Gastroesophageal sphincter (tissue), 4 donors: ENCODE measurements at regions not wholly inside any gene's neighbourhood (a gene's known extent, or its start where the extent isn't known, plus 50 kb on each side); places are given as distances from the start of the nearest gene placed in this dataset.

Experiments used
- ATAC-seq: fragments of 150-250 bp; one replicate; pipeline ENCODE4 v1.9.1; 2016; ENCODE audit warnings: mild to moderate bottlenecking, moderate library complexity
- H3K27ac ChIP-seq, 4 donors: fragments of 200-600 bp; sonication (generic) in 3 of 4; 1 replicate in 3 of 4; 2 replicates in 1 of 4; pipeline ENCODE4 v1.5.1; 2016 to 2019
- H3K27me3 ChIP-seq: fragments of 200-600 bp; sonication (generic); one replicate; pipeline ENCODE4 v1.5.1; 2019
- H3K36me3 ChIP-seq, 2 donors: fragments of 200-600 bp; sonication (generic); one replicate each; pipeline ENCODE4 v1.5.1; 2019; ENCODE audit warnings: control low read depth in 1 of 2
- H3K4me1 ChIP-seq, 3 donors: fragments of 200-600 bp; sonication (generic); 1 replicate in 2 of 3; 2 replicates in 1 of 3; pipeline ENCODE4 v1.5.1; 2016 to 2019; ENCODE audit warnings: control low read depth in 2 of 3
- H3K4me3 ChIP-seq, 2 donors: fragments of 200-600 bp; sonication (generic); one replicate each; pipeline ENCODE4 v1.5.1; 2019; ENCODE audit warnings: mild to moderate bottlenecking in 1 of 2, moderate library complexity in 1 of 2
- H3K9me3 ChIP-seq, 3 donors: fragments of 200-600 bp; sonication (generic); one replicate each; pipeline ENCODE4 v1.5.1; 2017 to 2019; ENCODE audit warnings: control low read depth in 2 of 3
- EP300 ChIP-seq: sonication (generic); formaldehyde crosslinking; IDR thresholded peaks from one replicate; pipeline ENCODE4 v1.6.1; 2017; ENCODE audit warnings: antibody characterized with exemption, mild to moderate bottlenecking
- POLR2A ChIP-seq, 2 donors: fragments of 450-650 bp; IDR thresholded peaks; one replicate each; pipeline ENCODE4 v1.6.1; 2017; ENCODE audit warnings: antibody characterized with exemption in 2 of 2, mild to moderate bottlenecking in 2 of 2, moderate library complexity in 1 of 2
- POLR2AphosphoS5 ChIP-seq: sonication (generic); formaldehyde crosslinking; IDR thresholded peaks from one replicate; pipeline ENCODE4 v1.6.1; 2017; ENCODE audit warnings: antibody characterized with exemption
- WGBS, 2 donors: methylation state at CpG; one replicate each; pipeline ENCODE4 v1.1.5; 2018; ENCODE audit warnings: low coverage in 1 of 2; 5-methylcytosine and 5-hydroxymethylcytosine counted together
- TF ChIP-seq, protein P1 (sequence below), 4 experiments: fragments of 200-600 bp in 2 of 4; fragments of 450-650 bp in 2 of 4; sonication (generic) in 1 of 4; IDR thresholded peaks; one replicate each; pipeline ENCODE4 v1.5.1; 2017 to 2019; ENCODE audit warnings: antibody characterized with exemption in 4 of 4, mild to moderate bottlenecking in 2 of 4, moderate library complexity in 2 of 4

- TF ChIP-seq, protein P1, sequence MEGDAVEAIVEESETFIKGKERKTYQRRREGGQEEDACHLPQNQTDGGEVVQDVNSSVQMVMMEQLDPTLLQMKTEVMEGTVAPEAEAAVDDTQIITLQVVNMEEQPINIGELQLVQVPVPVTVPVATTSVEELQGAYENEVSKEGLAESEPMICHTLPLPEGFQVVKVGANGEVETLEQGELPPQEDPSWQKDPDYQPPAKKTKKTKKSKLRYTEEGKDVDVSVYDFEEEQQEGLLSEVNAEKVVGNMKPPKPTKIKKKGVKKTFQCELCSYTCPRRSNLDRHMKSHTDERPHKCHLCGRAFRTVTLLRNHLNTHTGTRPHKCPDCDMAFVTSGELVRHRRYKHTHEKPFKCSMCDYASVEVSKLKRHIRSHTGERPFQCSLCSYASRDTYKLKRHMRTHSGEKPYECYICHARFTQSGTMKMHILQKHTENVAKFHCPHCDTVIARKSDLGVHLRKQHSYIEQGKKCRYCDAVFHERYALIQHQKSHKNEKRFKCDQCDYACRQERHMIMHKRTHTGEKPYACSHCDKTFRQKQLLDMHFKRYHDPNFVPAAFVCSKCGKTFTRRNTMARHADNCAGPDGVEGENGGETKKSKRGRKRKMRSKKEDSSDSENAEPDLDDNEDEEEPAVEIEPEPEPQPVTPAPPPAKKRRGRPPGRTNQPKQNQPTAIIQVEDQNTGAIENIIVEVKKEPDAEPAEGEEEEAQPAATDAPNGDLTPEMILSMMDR (IDR thresholded peaks at IDR 0.05): no peak
- no peak for TF ChIP-seq POLR2AphosphoS5
- no peak for TF ChIP-seq EP300
- TF ChIP-seq POLR2A (IDR thresholded peaks at IDR 0.05): no peak
- H3K4me3 ChIP-seq: no peak overlapping the region
- no peaks in the 10 kb centered on the region for H3K27me3 ChIP-seq
- no peak for ATAC-seq
- WGBS, 2 donors: 100% methylated on average over 1 of the region's 1 CpG; no CpG with 5 or more reads in 1 of the 2 donors
- no peak overlapping the region for H3K27ac ChIP-seq
- no peaks in the 10 kb centered on the region for H3K36me3 ChIP-seq
- no peaks in the 10 kb centered on the region for H3K4me1 ChIP-seq
- H3K9me3 ChIP-seq: no peaks in the 10 kb centered on the region
Measured at GRCh38 chrX:40377684-40378083, 203.1 kb upstream of the ATP6AP2 start.

DNA sequence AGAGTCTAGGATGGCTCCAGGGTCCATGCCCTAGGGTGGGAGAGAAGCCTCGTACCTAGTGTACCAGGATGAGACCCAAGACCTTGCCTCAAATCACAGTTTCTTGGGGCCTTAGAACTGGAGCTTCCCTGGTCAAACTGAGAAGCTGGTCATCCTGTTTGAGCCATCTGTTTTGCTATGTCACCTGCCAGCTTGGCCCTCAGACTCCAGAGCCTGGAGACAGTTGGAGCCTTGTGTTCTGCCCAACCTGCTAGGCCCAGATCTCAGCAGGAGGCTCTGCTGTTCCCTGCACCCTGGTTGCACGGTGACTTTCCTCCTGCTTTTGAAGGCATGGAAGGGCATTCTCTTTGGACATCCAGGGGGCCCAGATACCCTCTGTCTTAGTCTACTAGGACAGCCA, 206.3 kb upstream of the ATP6AP2 start:
- Histone ChIP-seq H3K4me3 (no peak overlapping the region), H3K9me3 (no peaks in the 10 kb centered on the region), H3K36me3 (no peaks in the 10 kb centered on the region), H3K27me3 (no peaks in the 10 kb centered on the region), H3K27ac (no peak overlapping the region), H3K4me1 (no peaks in the 10 kb centered on the region)
- no peak for ATAC-seq
- TF ChIP-seq, protein P1 (IDR thresholded peaks at IDR 0.05): no peak
- no peak for TF ChIP-seq EP300
- no peak for TF ChIP-seq POLR2A (IDR thresholded peaks at IDR 0.05)
- TF ChIP-seq POLR2AphosphoS5: no peak
- WGBS, 2 donors: 100% methylated on average over 1 of the region's 2 CpGs; no CpG with 5 or more reads in 1 of the 2 donors

- no peaks in the 10 kb centered on the region for H3K4me1 ChIP-seq
- no peaks in the 10 kb centered on the region for H3K27me3 ChIP-seq
- TF ChIP-seq EP300 (no peak), POLR2A (IDR thresholded peaks at IDR 0.05) (no peak)
- no peaks in the 10 kb centered on the region for H3K36me3 ChIP-seq
- no peak overlapping the region for H3K4me3 ChIP-seq
- H3K27ac ChIP-seq: no peak overlapping the region
- H3K9me3 ChIP-seq: no peaks in the 10 kb centered on the region
- no peak for ATAC-seq
Measured at GRCh38 chrX:40373641-40374040, 207.1 kb upstream of the ATP6AP2 start.

- H3K36me3 ChIP-seq: no peaks in the 10 kb centered on the region
- no peak for ATAC-seq
- H3K27ac ChIP-seq: no peak overlapping the region
- TF ChIP-seq EP300 (no peak), POLR2A (IDR thresholded peaks at IDR 0.05) (no peak), POLR2AphosphoS5 (no peak)
- TF ChIP-seq, protein P1 (IDR thresholded peaks at IDR 0.05): no peak
- 87 to 98% methylated on average over 4 of the region's 4 CpGs for WGBS, 2 donors
- no peaks in the 10 kb centered on the region for H3K9me3 ChIP-seq
- H3K4me1 ChIP-seq: no peaks in the 10 kb centered on the region
- no peaks in the 10 kb centered on the region for H3K27me3 ChIP-seq
- H3K4me3 ChIP-seq: no peak overlapping the region
Measured at GRCh38 chrX:40373025-40373424, 207.7 kb upstream of the ATP6AP2 start.

DNA sequence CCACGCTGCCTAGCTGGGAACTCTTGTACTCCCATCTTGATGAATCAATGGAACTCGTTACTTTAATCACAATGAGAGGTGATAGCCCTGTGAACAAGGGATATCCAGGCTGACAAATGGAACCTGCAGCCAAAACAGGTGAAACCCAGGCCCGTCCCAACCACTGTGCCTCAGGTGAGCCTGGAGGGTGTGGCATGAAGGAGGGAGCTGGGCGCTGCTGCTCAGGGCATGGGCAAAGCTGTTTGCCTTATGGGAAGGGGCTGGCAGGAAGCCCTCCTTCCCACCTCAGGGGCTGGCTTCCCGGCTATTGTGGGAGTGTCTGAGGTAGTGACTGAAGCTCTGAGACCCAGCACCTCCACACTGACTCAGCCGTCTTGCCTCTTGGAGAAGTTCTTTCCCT, 209.4 kb upstream of the ATP6AP2 start:
- Histone ChIP-seq H3K36me3 (no peaks in the 10 kb centered on the region), H3K27ac (no peak overlapping the region), H3K27me3 (no peaks in the 10 kb centered on the region), H3K9me3 (no peaks in the 10 kb centered on the region), H3K4me3 (no peak overlapping the region), H3K4me1 (no peaks in the 10 kb centered on the region)
- no CpG with 5 or more reads among the region's 6 CpGs for WGBS, 2 donors
- no peak for ATAC-seq
- no peak for TF ChIP-seq POLR2A (IDR thresholded peaks at IDR 0.05)
- TF ChIP-seq POLR2AphosphoS5: no peak
- no peak for TF ChIP-seq EP300
- TF ChIP-seq, protein P1 (IDR thresholded peaks at IDR 0.05): no peak
